ENCODE measurements at regions not wholly inside any gene's neighbourhood (a gene's known extent, or its start where the extent isn't known, plus 50 kb on each side); places are given as distances from the start of the nearest gene placed in this dataset.

- Histone ChIP-seq H3K27me3 (ENCODE audit: low read length) (no peaks in the 10 kb centered on the region), H4K20me1 (ENCODE audit: low read depth, low read length) (no peaks in the 10 kb centered on the region), H3K27ac (ENCODE audit: low read depth, low read length) (no peak overlapping the region), H3K4me3 (ENCODE audit: insufficient read depth, low read length, poor library complexity, severe bottlenecking) (no peak overlapping the region), H3K9me3 (ENCODE audit: insufficient read depth, low read length) (no peaks in the 10 kb centered on the region), H3K79me2 (ENCODE audit: insufficient read depth, low read length) (no peaks in the 10 kb centered on the region), H3K9me2 (replicated peaks; ENCODE audit: insufficient read depth, low read length) (no peaks in the 10 kb centered on the region), H3K9ac (ENCODE audit: low read length) (no peak overlapping the region), H3F3A (ENCODE audit: insufficient read depth) (no peaks in the 10 kb centered on the region), H3K36me3 (ENCODE audit: low read length) (no peaks in the 10 kb centered on the region), H3K4me2 (ENCODE audit: low read depth, low read length, poor library complexity, severe bottlenecking) (no peak overlapping the region), H2AFZ (ENCODE audit: low read depth, low read length, severe bottlenecking) (no peak overlapping the region)
- TF ChIP-seq EZH2phosphoT487 (conservative IDR thresholded peaks at IDR 0.05; ENCODE audit: low read length) (no peak), CTCF (IDR thresholded peaks at IDR 0.05; ENCODE audit: insufficient read depth, low read length, poor library complexity, severe bottlenecking) (no peak)
Observed at GRCh38 chr2:139031722-139032121, 251.5 kb upstream of the NXPH2 start.

GRCh38 chr2:139020287-139020686 lies 240.1 kb upstream of the NXPH2 start:
- Histone ChIP-seq H3K79me2 (ENCODE audit: insufficient read depth, low read length) (no peaks in the 10 kb centered on the region), H3K4me2 (ENCODE audit: low read depth, low read length, poor library complexity, severe bottlenecking) (no peak overlapping the region), H3K9me2 (replicated peaks; ENCODE audit: insufficient read depth, low read length) (no peaks in the 10 kb centered on the region), H3K27me3 (ENCODE audit: low read length) (no peaks in the 10 kb centered on the region), H3K9me3 (ENCODE audit: insufficient read depth, low read length) (no peaks in the 10 kb centered on the region; the same call in 1 of the 2 replicates), H4K20me1 (ENCODE audit: low read depth, low read length) (no peaks in the 10 kb centered on the region), H2AFZ (ENCODE audit: low read depth, low read length, severe bottlenecking) (no peak overlapping the region), H3K27ac (ENCODE audit: low read depth, low read length) (no peak overlapping the region), H3K4me3 (ENCODE audit: insufficient read depth, low read length, poor library complexity, severe bottlenecking) (no peak overlapping the region), H3K9ac (ENCODE audit: low read length) (no peak overlapping the region), H3K36me3 (ENCODE audit: low read length) (no peaks in the 10 kb centered on the region), H3F3A (ENCODE audit: insufficient read depth) (no peaks in the 10 kb centered on the region)
- TF ChIP-seq EZH2phosphoT487 (conservative IDR thresholded peaks at IDR 0.05; ENCODE audit: low read length) (no peak), CTCF (IDR thresholded peaks at IDR 0.05; ENCODE audit: insufficient read depth, low read length, poor library complexity, severe bottlenecking) (no peak)

GRCh38 chr2:139018252-139018651 lies 238.1 kb upstream of the NXPH2 start:
- H3K9ac ChIP-seq (ENCODE audit: low read length), result no peak overlapping the region
- no peak overlapping the region for H3K27ac ChIP-seq (ENCODE audit: low read depth, low read length)
- H3K4me3 ChIP-seq (ENCODE audit: insufficient read depth, low read length, poor library complexity, severe bottlenecking), result no peak overlapping the region
- H3K79me2 ChIP-seq (ENCODE audit: insufficient read depth, low read length), result no peaks in the 10 kb centered on the region
- TF ChIP-seq EZH2phosphoT487 (conservative IDR thresholded peaks at IDR 0.05; ENCODE audit: low read length) (no peak), CTCF (IDR thresholded peaks at IDR 0.05; ENCODE audit: insufficient read depth, low read length, poor library complexity, severe bottlenecking) (no peak)
- H3K36me3 ChIP-seq (ENCODE audit: low read length), result no peaks in the 10 kb centered on the region
- H2AFZ ChIP-seq (ENCODE audit: low read depth, low read length, severe bottlenecking), result no peak overlapping the region
- no peaks in the 10 kb centered on the region for H4K20me1 ChIP-seq (ENCODE audit: low read depth, low read length)
- no peaks in the 10 kb centered on the region for H3K27me3 ChIP-seq (ENCODE audit: low read length)
- no peaks in the 10 kb centered on the region for H3F3A ChIP-seq (ENCODE audit: insufficient read depth)
- H3K9me3 ChIP-seq (ENCODE audit: insufficient read depth, low read length), result no peaks in the 10 kb centered on the region; the same call in 1 of the 2 replicates
- no peaks in the 10 kb centered on the region for H3K9me2 ChIP-seq (replicated peaks; ENCODE audit: insufficient read depth, low read length)
- H3K4me2 ChIP-seq (ENCODE audit: low read depth, low read length, poor library complexity, severe bottlenecking), result no peak overlapping the region
